Mesendoderm (in vitro differentiated cells): ENCODE measurements at regions not wholly inside any gene's neighbourhood (a gene's known extent, or its start where the extent isn't known, plus 50 kb on each side); places are given as distances from the start of the nearest gene placed in this dataset.

Experiments used
- DNase-seq: peaks from one replicate; pipeline ENCODE4 v3.0.0; 2013
- H2AK5ac ChIP-seq: 2 replicates; pipeline ENCODE4 v1.6.1; 2013; ENCODE audit warnings: low read length, inconsistent platforms
- H2BK120ac ChIP-seq: 2 replicates; pipeline ENCODE4 v1.6.1; 2013; ENCODE audit warnings: low read depth, mild to moderate bottlenecking, low read length, moderate library complexity, mixed read lengths
- H2BK15ac ChIP-seq: replicated peaks from 2 replicates; pipeline ENCODE4 v1.6.1; 2013; ENCODE audit warnings: low read depth, mild to moderate bottlenecking, moderate library complexity
- H2BK5ac ChIP-seq: 2 replicates; pipeline ENCODE4 v1.6.1; 2013; ENCODE audit warnings: low read length, inconsistent platforms
- H3K18ac ChIP-seq: 2 replicates; pipeline ENCODE4 v1.6.1; 2013; ENCODE audit warnings: mild to moderate bottlenecking, low read length, mixed read lengths
- H3K23ac ChIP-seq: one replicate; pipeline ENCODE4 v1.6.1; 2013; ENCODE audit warnings: low read length
- H3K27ac ChIP-seq: 2 replicates; pipeline ENCODE4 v1.5.1; 2013; ENCODE audit warnings: low read depth, mild to moderate bottlenecking, inconsistent platforms, low read length, moderate library complexity
- H3K27me3 ChIP-seq: 2 replicates; pipeline ENCODE4 v1.6.1; 2013; ENCODE audit warnings: low read length, control low read depth, mild to moderate bottlenecking, inconsistent platforms; ENCODE audit not compliant: insufficient read depth, poor library complexity
- H3K36me3 ChIP-seq: 2 replicates; pipeline ENCODE4 v1.6.1; 2013; ENCODE audit warnings: low read length, inconsistent platforms; ENCODE audit not compliant: control insufficient read depth, insufficient read depth
- H3K4ac ChIP-seq: one replicate; pipeline ENCODE4 v1.6.1; 2013; ENCODE audit warnings: low read depth, mild to moderate bottlenecking, low read length, moderate library complexity
- H3K4me1 ChIP-seq: 2 replicates; pipeline ENCODE4 v1.6.1; 2013; ENCODE audit warnings: low read depth, low read length, inconsistent platforms; ENCODE audit not compliant: control insufficient read depth
- H3K4me2 ChIP-seq: 2 replicates; pipeline ENCODE4 v1.6.1; 2013; ENCODE audit warnings: low read length
- H3K4me3 ChIP-seq: 2 replicates; pipeline ENCODE4 v1.5.1; 2013; ENCODE audit warnings: mild to moderate bottlenecking, low read length
- H3K56ac ChIP-seq: one replicate; pipeline ENCODE4 v1.6.1; 2013; ENCODE audit warnings: low read length
- H3K79me1 ChIP-seq: 2 replicates; pipeline ENCODE4 v1.6.1; 2013; ENCODE audit warnings: low read length, inconsistent platforms
- H3K79me2 ChIP-seq: 2 replicates; pipeline ENCODE4 v1.6.1; 2013; ENCODE audit warnings: mild to moderate bottlenecking, low read length; ENCODE audit not compliant: control insufficient read depth, insufficient read depth
- H3K9ac ChIP-seq: 2 replicates; pipeline ENCODE4 v1.6.1; 2013; ENCODE audit warnings: low read length, inconsistent platforms
- H4K5ac ChIP-seq: one replicate; pipeline ENCODE4 v1.6.1; 2013; ENCODE audit warnings: low read length
- H4K8ac ChIP-seq: one replicate; pipeline ENCODE4 v1.6.1; 2013; ENCODE audit warnings: low read depth, mild to moderate bottlenecking, control low read depth, low read length, moderate library complexity
- WGBS: extraction: QIAGEN DNeasy Blood & Tissue Kit; methylation state at CpG from one replicate; pipeline ENCODE4 v1.1.7; 2013; ENCODE audit warnings: low lambda C conversion rate, missing lambda C conversion rate; ENCODE audit not compliant: insufficient coverage; ENCODE audit errors: extremely low coverage; 5-methylcytosine and 5-hydroxymethylcytosine counted together

GRCh38 chr20:16113736-16114135 lies 459.5 kb downstream of the KIF16B start:
- Histone ChIP-seq H3K18ac (no peak overlapping the region), H2AK5ac (no peak overlapping the region), H3K4me2 (no peak overlapping the region), H3K79me1 (no peaks in the 10 kb centered on the region), H4K8ac (no peak overlapping the region), H2BK120ac (no peak overlapping the region), H3K9ac (no peak overlapping the region), H3K36me3 (no peaks in the 10 kb centered on the region), H2BK15ac (no peak overlapping the region), H3K79me2 (no peaks in the 10 kb centered on the region), H4K5ac (no peak overlapping the region), H3K4me3 (no peak overlapping the region), H3K27me3 (no peaks in the 10 kb centered on the region), H3K4ac (no peak overlapping the region), H3K27ac (no peak overlapping the region), H2BK5ac (no peak overlapping the region), H3K56ac (no peak overlapping the region), H3K23ac (no peak overlapping the region), H3K4me1 (no peaks in the 10 kb centered on the region)
- DNase-seq = no peak
- WGBS = no CpG with 5 or more reads among the region's 2 CpGs

DNA sequence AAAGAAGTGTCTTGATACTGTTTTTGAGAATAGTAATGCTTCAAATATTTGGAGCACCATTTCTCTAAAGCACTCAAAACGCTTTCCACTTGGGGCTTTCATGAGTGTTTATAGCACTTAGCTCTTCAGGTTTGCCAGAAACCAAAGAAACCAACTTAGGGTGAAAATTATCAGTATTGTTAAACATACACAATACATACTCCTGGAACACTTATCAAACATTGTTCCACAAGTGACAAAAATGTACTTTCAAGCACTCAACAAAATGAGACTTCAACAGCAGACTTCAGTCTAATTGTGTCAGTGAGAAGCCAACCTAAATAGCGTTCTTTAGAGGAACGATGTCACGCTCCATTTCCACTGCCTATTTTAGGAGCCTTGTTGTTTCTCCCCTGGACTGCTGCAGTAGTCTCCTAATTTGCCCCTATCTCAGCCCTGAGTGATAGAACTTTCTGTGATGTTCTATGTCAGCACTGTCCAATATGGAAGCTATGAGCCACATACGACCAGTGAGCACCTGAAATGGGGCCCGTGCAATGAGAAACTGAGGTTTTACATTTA lies 461.3 kb downstream of the KIF16B start:
- H3K56ac ChIP-seq = no peak overlapping the region
- no peak overlapping the region for H3K27ac ChIP-seq
- no peak overlapping the region for H2BK5ac ChIP-seq
- no peaks in the 10 kb centered on the region for H3K27me3 ChIP-seq
- no peaks in the 10 kb centered on the region for H3K36me3 ChIP-seq
- H4K5ac ChIP-seq = no peak overlapping the region
- no CpG with 5 or more reads among the region's 6 CpGs for WGBS
- no peak overlapping the region for H3K4me2 ChIP-seq
- no peak overlapping the region for H3K4me3 ChIP-seq
- no peak for DNase-seq
- no peak overlapping the region for H3K18ac ChIP-seq
- no peak overlapping the region for H3K9ac ChIP-seq
- no peak overlapping the region for H2AK5ac ChIP-seq
- H4K8ac ChIP-seq = no peak overlapping the region
- no peak overlapping the region for H2BK120ac ChIP-seq
- no peaks in the 10 kb centered on the region for H3K79me1 ChIP-seq
- H3K4ac ChIP-seq = no peak overlapping the region
- H2BK15ac ChIP-seq = no peak overlapping the region
- no peaks in the 10 kb centered on the region for H3K4me1 ChIP-seq
- no peaks in the 10 kb centered on the region for H3K79me2 ChIP-seq
- H3K23ac ChIP-seq = no peak overlapping the region

DNA sequence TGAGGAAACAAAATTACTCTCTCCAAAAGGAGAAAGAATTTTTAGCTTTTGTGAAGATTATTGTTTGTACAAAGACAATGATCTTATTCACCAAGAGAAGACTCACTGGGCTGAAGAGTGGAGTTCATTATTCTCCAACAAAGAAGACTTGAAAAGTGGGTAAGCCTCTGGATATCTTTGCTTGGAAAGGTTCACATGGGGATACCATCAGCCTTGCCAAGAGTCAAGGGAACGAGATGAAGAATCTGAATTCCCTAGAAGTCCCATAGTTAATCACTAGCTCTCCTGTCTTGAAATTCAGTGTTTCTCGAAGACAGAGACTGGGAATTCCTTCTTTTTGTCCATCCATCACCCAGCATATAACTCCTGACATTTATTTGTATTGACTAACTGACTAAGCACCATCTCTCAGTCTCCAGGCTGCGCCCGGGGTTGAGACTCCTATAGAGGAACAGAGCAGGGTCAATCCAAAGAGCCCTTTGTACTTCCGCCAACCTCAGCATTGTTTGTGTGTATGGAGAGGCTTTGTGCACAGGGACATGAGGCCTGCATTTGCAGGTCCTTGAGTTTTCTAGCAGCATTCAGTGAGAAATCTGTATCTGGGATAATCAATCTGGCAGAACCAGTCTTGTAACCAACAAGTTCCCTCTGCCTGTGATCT lies 461.9 kb downstream of the KIF16B start:
- H3K27ac ChIP-seq = no peak overlapping the region
- H4K5ac ChIP-seq = no peak overlapping the region
- H2BK120ac ChIP-seq = no peak overlapping the region
- H3K36me3 ChIP-seq = no peaks in the 10 kb centered on the region
- no peak overlapping the region for H3K23ac ChIP-seq
- H3K9ac ChIP-seq = no peak overlapping the region
- H3K4me1 ChIP-seq = no peaks in the 10 kb centered on the region
- no peak overlapping the region for H4K8ac ChIP-seq
- WGBS = no CpG with 5 or more reads among the region's 5 CpGs
- no peak overlapping the region for H3K4ac ChIP-seq
- no peaks in the 10 kb centered on the region for H3K79me2 ChIP-seq
- no peak overlapping the region for H3K56ac ChIP-seq
- no peak overlapping the region for H3K4me3 ChIP-seq
- no peak for DNase-seq
- H2BK5ac ChIP-seq = no peak overlapping the region
- H3K79me1 ChIP-seq = no peaks in the 10 kb centered on the region
- no peaks in the 10 kb centered on the region for H3K27me3 ChIP-seq
- H2AK5ac ChIP-seq = no peak overlapping the region
- H3K18ac ChIP-seq = no peak overlapping the region
- H3K4me2 ChIP-seq = no peak overlapping the region
- H2BK15ac ChIP-seq = no peak overlapping the region

DNA sequence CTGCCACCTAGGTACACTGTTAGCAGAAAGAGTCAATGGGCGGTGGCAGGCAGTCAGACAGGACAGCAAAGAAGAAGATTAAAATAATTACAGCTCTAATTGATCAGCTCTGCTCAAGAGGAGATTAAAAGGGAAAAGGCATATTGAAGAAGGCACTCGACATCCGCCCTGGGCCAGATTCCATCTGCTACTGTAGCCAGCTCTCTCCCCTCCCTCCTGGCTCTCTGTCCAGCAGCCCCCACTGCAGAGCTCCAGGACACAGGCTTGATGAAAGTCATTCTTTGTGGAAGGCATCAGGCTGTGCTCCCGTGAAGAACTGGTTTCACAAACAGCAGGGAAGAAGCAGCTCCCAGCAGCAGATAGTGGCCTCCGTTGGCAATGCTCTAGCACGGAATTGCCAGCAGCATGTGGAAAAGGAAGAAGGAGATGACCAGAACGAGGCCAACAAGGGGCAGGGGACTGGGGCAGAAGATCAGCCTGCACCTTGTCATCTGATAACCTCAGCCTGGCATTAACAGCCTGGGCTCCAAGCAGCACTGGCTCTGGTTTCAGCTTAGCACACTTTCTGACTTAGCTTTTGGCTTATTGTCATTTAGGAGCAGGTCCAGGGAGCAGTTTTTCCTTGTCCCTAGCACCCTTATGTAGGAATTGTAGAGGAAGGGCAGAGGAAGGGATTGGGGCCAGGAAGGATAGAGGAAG lies 465.9 kb downstream of the KIF16B start:
- H4K5ac ChIP-seq = no peak overlapping the region
- H3K9ac ChIP-seq = no peak overlapping the region
- H3K4me2 ChIP-seq = no peak overlapping the region
- no peak overlapping the region for H2BK15ac ChIP-seq
- no peaks in the 10 kb centered on the region for H3K79me2 ChIP-seq
- H3K4me3 ChIP-seq = no peak overlapping the region
- H4K8ac ChIP-seq = no peak overlapping the region
- H2BK5ac ChIP-seq = no peak overlapping the region
- H3K79me1 ChIP-seq = no peaks in the 10 kb centered on the region
- no peaks in the 10 kb centered on the region for H3K36me3 ChIP-seq
- no peak overlapping the region for H3K23ac ChIP-seq
- H2BK120ac ChIP-seq = no peak overlapping the region
- H3K4ac ChIP-seq = no peak overlapping the region
- no peaks in the 10 kb centered on the region for H3K27me3 ChIP-seq
- peak; percentile 8 for DNase-seq
- H3K4me1 ChIP-seq = no peaks in the 10 kb centered on the region
- H2AK5ac ChIP-seq = no peak overlapping the region
- H3K56ac ChIP-seq = no peak overlapping the region
- H3K27ac ChIP-seq = no peak overlapping the region
- no peak overlapping the region for H3K18ac ChIP-seq
- no CpG with 5 or more reads among the region's 7 CpGs for WGBS

- H3K36me3 ChIP-seq = no peaks in the 10 kb centered on the region
- no peak overlapping the region for H2AK5ac ChIP-seq
- no peak overlapping the region for H3K4me3 ChIP-seq
- H3K18ac ChIP-seq = no peak overlapping the region
- H4K8ac ChIP-seq = no peak overlapping the region
- H3K23ac ChIP-seq = no peak overlapping the region
- no peak overlapping the region for H4K5ac ChIP-seq
- no peaks in the 10 kb centered on the region for H3K27me3 ChIP-seq
- H3K79me2 ChIP-seq = no peaks in the 10 kb centered on the region
- DNase-seq = no peak
- H3K27ac ChIP-seq = no peak overlapping the region
- no peak overlapping the region for H3K56ac ChIP-seq
- H3K4me1 ChIP-seq = no peaks in the 10 kb centered on the region
- H2BK120ac ChIP-seq = no peak overlapping the region
- H3K9ac ChIP-seq = no peak overlapping the region
- H2BK15ac ChIP-seq = no peak overlapping the region
- no peaks in the 10 kb centered on the region for H3K79me1 ChIP-seq
- H2BK5ac ChIP-seq = no peak overlapping the region
- H3K4ac ChIP-seq = no peak overlapping the region
- no CpG with 5 or more reads among the region's 2 CpGs for WGBS
- H3K4me2 ChIP-seq = no peak overlapping the region
Measured at GRCh38 chr20:16106191-16106849, 466.9 kb downstream of the KIF16B start.
